Vagina (tissue), 2 donors: ENCODE measurements at regions not wholly inside any gene's neighbourhood (a gene's known extent, or its start where the extent isn't known, plus 50 kb on each side); places are given as distances from the start of the nearest gene placed in this dataset.

Experiments
- POLR2A ChIP-seq, 2 donors: fragments of 450-650 bp; IDR thresholded peaks; one replicate each; pipeline ENCODE4 v1.6.1; 2017; ENCODE audit warnings: antibody characterized with exemption in 2 of 2, mild to moderate bottlenecking in 2 of 2, moderate library complexity in 2 of 2
- POLR2AphosphoS5 ChIP-seq, 2 donors: sonication (generic); formaldehyde crosslinking; IDR thresholded peaks; one replicate each; pipeline ENCODE4 v1.9.0; 2017; ENCODE audit warnings: antibody characterized with exemption in 2 of 2, mild to moderate bottlenecking in 2 of 2, low read depth in 1 of 2; ENCODE audit not compliant: insufficient read depth in 1 of 2
- TF ChIP-seq, protein P1 (sequence below), 3 experiments: fragments of 450-650 bp in 2 of 3; fragments of 200-600 bp in 1 of 3; sonication (generic) in 1 of 3; IDR thresholded peaks; one replicate each; pipeline ENCODE4 v1.5.1; 2017 to 2019; ENCODE audit warnings: antibody characterized with exemption in 3 of 3, mild to moderate bottlenecking in 2 of 3, moderate library complexity in 2 of 3

DNA sequence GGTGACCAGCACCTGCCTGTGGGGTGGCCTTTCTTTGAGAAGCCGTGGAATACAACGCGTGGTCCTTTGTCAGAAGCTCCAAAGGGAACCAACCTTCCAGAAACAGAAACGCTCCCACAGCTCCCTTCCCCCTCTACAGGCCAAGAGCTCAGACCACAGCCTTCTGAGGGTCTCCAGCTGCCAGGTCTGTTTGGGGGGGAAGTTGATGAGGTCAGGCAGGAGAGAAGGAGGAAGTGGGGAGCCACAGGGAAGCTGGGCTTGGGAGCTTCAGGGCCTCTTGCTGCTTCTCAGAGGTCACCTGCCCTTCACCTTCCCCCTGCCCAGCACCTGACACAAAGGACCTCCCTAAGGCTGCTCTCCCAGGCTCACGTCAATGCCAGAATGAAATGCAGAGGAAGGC, 287.7 kb upstream of the ID2 start:
- TF ChIP-seq, protein P1, sequence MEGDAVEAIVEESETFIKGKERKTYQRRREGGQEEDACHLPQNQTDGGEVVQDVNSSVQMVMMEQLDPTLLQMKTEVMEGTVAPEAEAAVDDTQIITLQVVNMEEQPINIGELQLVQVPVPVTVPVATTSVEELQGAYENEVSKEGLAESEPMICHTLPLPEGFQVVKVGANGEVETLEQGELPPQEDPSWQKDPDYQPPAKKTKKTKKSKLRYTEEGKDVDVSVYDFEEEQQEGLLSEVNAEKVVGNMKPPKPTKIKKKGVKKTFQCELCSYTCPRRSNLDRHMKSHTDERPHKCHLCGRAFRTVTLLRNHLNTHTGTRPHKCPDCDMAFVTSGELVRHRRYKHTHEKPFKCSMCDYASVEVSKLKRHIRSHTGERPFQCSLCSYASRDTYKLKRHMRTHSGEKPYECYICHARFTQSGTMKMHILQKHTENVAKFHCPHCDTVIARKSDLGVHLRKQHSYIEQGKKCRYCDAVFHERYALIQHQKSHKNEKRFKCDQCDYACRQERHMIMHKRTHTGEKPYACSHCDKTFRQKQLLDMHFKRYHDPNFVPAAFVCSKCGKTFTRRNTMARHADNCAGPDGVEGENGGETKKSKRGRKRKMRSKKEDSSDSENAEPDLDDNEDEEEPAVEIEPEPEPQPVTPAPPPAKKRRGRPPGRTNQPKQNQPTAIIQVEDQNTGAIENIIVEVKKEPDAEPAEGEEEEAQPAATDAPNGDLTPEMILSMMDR (IDR thresholded peaks at IDR 0.05) = no peak
- TF ChIP-seq POLR2A (IDR thresholded peaks at IDR 0.05) = no peak
- TF ChIP-seq POLR2AphosphoS5 (IDR thresholded peaks at IDR 0.05; ENCODE audit: insufficient read depth in 1 of 2, low read depth in 1 of 2) = no peak
